Heart right ventricle (tissue), 16 donors: ENCODE measurements at regions not wholly inside any gene's neighbourhood (a gene's known extent, or its start where the extent isn't known, plus 50 kb on each side); places are given as distances from the start of the nearest gene placed in this dataset.

ENCODE experiments used
- ATAC-seq, 8 donors: fragments of 200-7000 bp; cut with Tn5 transposase; one replicate each; pipeline ENCODE4 v1.9.1; 2020; ENCODE audit warnings: mild to moderate bottlenecking in 8 of 8, moderate library complexity in 8 of 8, moderate number of reproducible peaks in 1 of 8
- DNase-seq, 2 donors: peaks; one replicate each; pipeline ENCODE4 v3.0.0-alpha.2; 2020
- H3K27ac ChIP-seq, 10 donors: fragments of 200-600 bp; sonication (generic) in 2 of 10; one replicate each; pipeline versions ENCODE4 v1.5.0 to v1.8.0; 2020 to 2022; ENCODE audit warnings: mild to moderate bottlenecking in 3 of 10
- H3K27me3 ChIP-seq, 7 donors: fragments of 200-600 bp; one replicate each; pipeline ENCODE4 v1.8.0; 2021 to 2022; ENCODE audit warnings: mild to moderate bottlenecking in 2 of 7
- H3K36me3 ChIP-seq, 9 donors: fragments of 200-600 bp; sonication (generic) in 1 of 9; one replicate each; pipeline versions ENCODE4 v1.5.0 to v1.8.0; 2020 to 2022; ENCODE audit warnings: mild to moderate bottlenecking in 2 of 9
- H3K4me1 ChIP-seq, 9 donors: fragments of 200-600 bp; sonication (generic) in 1 of 9; one replicate each; pipeline versions ENCODE4 v1.5.0 to v1.8.0; 2020 to 2022; ENCODE audit warnings: mild to moderate bottlenecking in 4 of 9
- H3K4me3 ChIP-seq, 10 donors: fragments of 200-600 bp; sonication (generic) in 2 of 10; one replicate each; pipeline versions ENCODE4 v1.5.0 to v1.8.0; 2020 to 2022; ENCODE audit warnings: mild to moderate bottlenecking in 7 of 10, moderate library complexity in 2 of 10
- H3K9me3 ChIP-seq, 11 donors: fragments of 200-600 bp in 10 of 11; sonication (generic) in 2 of 11; one replicate each; pipeline versions ENCODE4 v1.5.0 to v1.8.0; 2013 to 2022; ENCODE audit warnings: mild to moderate bottlenecking in 2 of 11, control low read depth in 1 of 11, moderate library complexity in 1 of 11
- CTCF ChIP-seq, 9 donors: fragments of 200-600 bp; sonication (generic) in 2 of 9; IDR thresholded peaks; one replicate each; pipeline versions ENCODE4 v1.5.0 to v1.8.0; 2021 to 2022; ENCODE audit warnings: antibody characterized with exemption in 9 of 9, mild to moderate bottlenecking in 5 of 9, moderate library complexity in 1 of 9
- WGBS, 2 donors: extraction: QIAGEN DNeasy Blood & Tissue Kit; methylation state at CpG; one replicate each; pipeline ENCODE4 v1.1.7; 2013; ENCODE audit warnings: inconsistent platforms in 1 of 2; 5-methylcytosine and 5-hydroxymethylcytosine counted together
- intact Hi-C, 10 donors: fragments of 100-400 bp; cut with DNase I; formaldehyde crosslinking; loops; one replicate each; pipeline versions ENCODE4 v1.11.1 to v1.14.2; 2022
- donor health status: Arrhythmogenic right ventricular cardiomyopathy.
- donor health status: ischemic (EF 13 %, LVEDD 7.1; RV severe dilation, severe dysfunction).
- donor health status: healthy with polysubstance abuse.
- donor health status: DM: no; HTN: yes; CAD: no.
- donor health status: DM: no; HTN: no; CAD: no.
- donor health status: ischemic (EF 25% LVEDD 6.9; RV normal size, moderate dysfunction).
- donor health status: ischemic (EF 25% LVEDD 5.7; RV mildly dilated, moderate dysfunction).
- donor health status: healthy.
- donor health status: DM: yes; HTN: yes; CAD: no.
- donor health status: Ischemic cardiomyopathy.
- donor health status: ischemic (EF 35%, LVEDD 5.7; RV mildly dilated, moderate dysfunction).
- donor health status: nonischemic (EF 11% LVEDD 7.7; RV severe dilation, severe dysfunction).
- donor health status: DM: yes; HTN: yes; CAD: no.
- donor health status: PGD.
- donor health status: ischemic (EF 29% LVEDD 5.4; RV normal size, mild dysfunction).
- donor health status: nonischemic (EF 23%, LVEDD 6.1; RV moderate dilation, normal function).

- WGBS, 2 donors = 93 to 95% methylated on average over 5 of the region's 5 CpGs
- H3K4me3 ChIP-seq = no peak overlapping the region
- DNase-seq = no peak
- no peaks in the 10 kb centered on the region for H3K9me3 ChIP-seq
- peaks cover 0 to 6% (median 0%) of the 10 kb centered on the region in 9 donors for H3K4me1 ChIP-seq
- H3K27ac ChIP-seq = no peak overlapping the region
- H3K36me3 ChIP-seq = no peaks in the 10 kb centered on the region
- intact Hi-C loops = no loop called here
- TF ChIP-seq CTCF (IDR thresholded peaks at IDR 0.05) = no peak
- ATAC-seq = no peak
- no peaks in the 10 kb centered on the region for H3K27me3 ChIP-seq
Measured at GRCh38 chr20:50358166-50358565, 152.0 kb upstream of the PTPN1 start.

- no peak for TF ChIP-seq CTCF (IDR thresholded peaks at IDR 0.05)
- no peaks in the 10 kb centered on the region for H3K27me3 ChIP-seq
- no peak overlapping the region for H3K4me3 ChIP-seq
- WGBS, 2 donors = 90 to 93% methylated on average over 13 of the region's 13 CpGs
- ATAC-seq (no peak), DNase-seq (no peak)
- no peaks in the 10 kb centered on the region for H3K9me3 ChIP-seq
- intact Hi-C loops = no loop called here
- no peaks in the 10 kb centered on the region for H3K4me1 ChIP-seq
- H3K27ac ChIP-seq = no peak overlapping the region
- H3K36me3 ChIP-seq = no peaks in the 10 kb centered on the region
Measured at GRCh38 chr20:50358971-50359370, 151.2 kb upstream of the PTPN1 start.

GRCh38 chr20:50359607-50360217 is 150.5 kb upstream of the PTPN1 start:
- Histone ChIP-seq H3K27ac (no peak overlapping the region), H3K36me3 (no peaks in the 10 kb centered on the region), H3K27me3 (no peaks in the 10 kb centered on the region), H3K9me3 (no peaks in the 10 kb centered on the region), H3K4me3 (no peak overlapping the region), H3K4me1 (no peaks in the 10 kb centered on the region)
- no peak for ATAC-seq
- no peak for TF ChIP-seq CTCF (IDR thresholded peaks at IDR 0.05)
- intact Hi-C loops = no loop called here
- no peak for DNase-seq
- 83 to 86% methylated on average over 8 of the region's 8 CpGs for WGBS, 2 donors

- no peak for TF ChIP-seq CTCF (IDR thresholded peaks at IDR 0.05)
- DNase-seq = no peak
- Histone ChIP-seq H3K36me3 (no peaks in the 10 kb centered on the region), H3K9me3 (no peaks in the 10 kb centered on the region), H3K27me3 (no peaks in the 10 kb centered on the region), H3K4me3 (no peak overlapping the region), H3K27ac (no peak overlapping the region), H3K4me1 (no peaks in the 10 kb centered on the region)
- ATAC-seq = peak in 1 of 8 donors; percentile 15
- 91 to 93% methylated on average over 8 of the region's 8 CpGs for WGBS, 2 donors
- intact Hi-C loops = no loop called here
Measured at GRCh38 chr20:50360218-50360672, 149.9 kb upstream of the PTPN1 start.
